IMR-90 (cell line): ENCODE measurements at regions not wholly inside any gene's neighbourhood (a gene's known extent, or its start where the extent isn't known, plus 50 kb on each side); places are given as distances from the start of the nearest gene placed in this dataset.

Experiments
- CEBPB ChIP-seq: IDR thresholded peaks from 2 replicates; pipeline ENCODE4 v1.6.1; 2012; ENCODE audit warnings: low read depth, low read length, improper control_type of control experiment
- ELK1 ChIP-seq: fragments of 150-350 bp; IDR thresholded peaks from 2 replicates; pipeline ENCODE4 v1.6.1; 2016; ENCODE audit warnings: low read depth, mild to moderate bottlenecking, low read length, moderate library complexity, borderline replicate concordance
- FOS ChIP-seq: fragments of 150-350 bp; IDR thresholded peaks from 2 replicates; pipeline ENCODE4 v1.6.1; 2016; ENCODE audit warnings: low read depth, low read length
- MXI1 ChIP-seq: IDR thresholded peaks from 2 replicates; pipeline ENCODE4 v1.6.1; 2012; ENCODE audit warnings: low read depth, mild to moderate bottlenecking, low read length, moderate library complexity, borderline replicate concordance
- NFE2L2 ChIP-seq: fragments of 150-350 bp; IDR thresholded peaks from 2 replicates; pipeline ENCODE4 v1.6.1; 2016; ENCODE audit warnings: low read depth, mild to moderate bottlenecking, low read length
- POLR2A ChIP-seq: IDR thresholded peaks from 2 replicates; pipeline ENCODE4 v1.6.1; 2012; ENCODE audit warnings: mild to moderate bottlenecking, low read depth, low read length
- RAD21 ChIP-seq: IDR thresholded peaks from 2 replicates; pipeline ENCODE4 v1.6.1; 2012; ENCODE audit warnings: low read length, improper control_type of control experiment
- RCOR1 ChIP-seq: IDR thresholded peaks from 2 replicates; pipeline ENCODE4 v1.6.1; 2012; ENCODE audit warnings: mild to moderate bottlenecking, low read length, improper control_type of control experiment; ENCODE audit not compliant: insufficient replicate concordance
- RFX5 ChIP-seq: IDR thresholded peaks from 2 replicates; pipeline ENCODE4 v1.8.0; 2012; ENCODE audit warnings: low read depth, mild to moderate bottlenecking, low read length, moderate library complexity
- SMC3 ChIP-seq: fragments of 150-350 bp; IDR thresholded peaks from 2 replicates; pipeline ENCODE4 v1.6.1; 2016; ENCODE audit warnings: low read depth, mild to moderate bottlenecking, antibody characterized with exemption, low read length, moderate library complexity
- TF ChIP-seq, protein P1 (sequence below): fragments of 150-350 bp; IDR thresholded peaks from 2 replicates; pipeline ENCODE4 v1.6.1; 2017; ENCODE audit warnings: mild to moderate bottlenecking, antibody characterized with exemption, low read length, low read depth
- TF ChIP-seq, protein P2 (sequence below): conservative IDR thresholded peaks from 2 replicates; pipeline ENCODE4 v1.5.1; 2012; ENCODE audit warnings: mild to moderate bottlenecking, low read depth, low read length, improper control_type of control experiment

- TF ChIP-seq, protein P1, sequence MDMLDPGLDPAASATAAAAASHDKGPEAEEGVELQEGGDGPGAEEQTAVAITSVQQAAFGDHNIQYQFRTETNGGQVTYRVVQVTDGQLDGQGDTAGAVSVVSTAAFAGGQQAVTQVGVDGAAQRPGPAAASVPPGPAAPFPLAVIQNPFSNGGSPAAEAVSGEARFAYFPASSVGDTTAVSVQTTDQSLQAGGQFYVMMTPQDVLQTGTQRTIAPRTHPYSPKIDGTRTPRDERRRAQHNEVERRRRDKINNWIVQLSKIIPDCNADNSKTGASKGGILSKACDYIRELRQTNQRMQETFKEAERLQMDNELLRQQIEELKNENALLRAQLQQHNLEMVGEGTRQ = no peak
- TF ChIP-seq, protein P2, sequence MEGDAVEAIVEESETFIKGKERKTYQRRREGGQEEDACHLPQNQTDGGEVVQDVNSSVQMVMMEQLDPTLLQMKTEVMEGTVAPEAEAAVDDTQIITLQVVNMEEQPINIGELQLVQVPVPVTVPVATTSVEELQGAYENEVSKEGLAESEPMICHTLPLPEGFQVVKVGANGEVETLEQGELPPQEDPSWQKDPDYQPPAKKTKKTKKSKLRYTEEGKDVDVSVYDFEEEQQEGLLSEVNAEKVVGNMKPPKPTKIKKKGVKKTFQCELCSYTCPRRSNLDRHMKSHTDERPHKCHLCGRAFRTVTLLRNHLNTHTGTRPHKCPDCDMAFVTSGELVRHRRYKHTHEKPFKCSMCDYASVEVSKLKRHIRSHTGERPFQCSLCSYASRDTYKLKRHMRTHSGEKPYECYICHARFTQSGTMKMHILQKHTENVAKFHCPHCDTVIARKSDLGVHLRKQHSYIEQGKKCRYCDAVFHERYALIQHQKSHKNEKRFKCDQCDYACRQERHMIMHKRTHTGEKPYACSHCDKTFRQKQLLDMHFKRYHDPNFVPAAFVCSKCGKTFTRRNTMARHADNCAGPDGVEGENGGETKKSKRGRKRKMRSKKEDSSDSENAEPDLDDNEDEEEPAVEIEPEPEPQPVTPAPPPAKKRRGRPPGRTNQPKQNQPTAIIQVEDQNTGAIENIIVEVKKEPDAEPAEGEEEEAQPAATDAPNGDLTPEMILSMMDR = no peak
- no peak for TF ChIP-seq SMC3
- no peak for TF ChIP-seq RFX5
- no peak for TF ChIP-seq RAD21
- no peak for TF ChIP-seq RCOR1
- no peak for TF ChIP-seq FOS
- no peak for TF ChIP-seq POLR2A
- no peak for TF ChIP-seq NFE2L2
- TF ChIP-seq MXI1 = no peak
- TF ChIP-seq CEBPB = no peak
- TF ChIP-seq ELK1 = no peak
These were observed 288.3 kb upstream of the NFE2L3 start for GRCh38 chr7:25863729-25864110.
